ENCODE measurements at regions not wholly inside any gene's neighbourhood (a gene's known extent, or its start where the extent isn't known, plus 50 kb on each side); places are given as distances from the start of the nearest gene placed in this dataset.
"Not testable (repeated sequence)": the region's sequence is repeated elsewhere in the genome, so short reads cannot be mapped to it uniquely, and the experiment has no call there.

GRCh38 chr7:6938284-6938683, 112.2 kb upstream of the CCZ1B start:
- DNase-seq (ENCODE audit: low read depth), result peak; percentile 11

GRCh38 chr7:6939126-6939525, 113.1 kb upstream of the CCZ1B start:
- not testable (repeated sequence) for DNase-seq (ENCODE audit: low read depth)

- not testable (repeated sequence) for DNase-seq (ENCODE audit: low read depth)
These were observed 113.8 kb upstream of the CCZ1B start for GRCh38 chr7:6939896-6940295.

- not testable (repeated sequence) for DNase-seq (ENCODE audit: low read depth)
These were observed 120.8 kb upstream of the CCZ1B start for GRCh38 chr7:6946873-6947272.

- peak; percentile 43 for DNase-seq (ENCODE audit: low read depth)
These were observed 124.2 kb upstream of the CCZ1B start for GRCh38 chr7:6950231-6950630.

- not testable (repeated sequence) for DNase-seq (ENCODE audit: low read depth)
These were observed 125.5 kb upstream of the CCZ1B start for GRCh38 chr7:6951553-6951952.

GRCh38 chr7:6953138-6953797, 127.2 kb upstream of the CCZ1B start:
- not testable (repeated sequence) for DNase-seq (ENCODE audit: low read depth)

- DNase-seq (ENCODE audit: low read depth), result not testable (repeated sequence)
These were observed 127.7 kb upstream of the CCZ1B start for GRCh38 chr7:6953798-6954181.

- not testable (repeated sequence) for DNase-seq (ENCODE audit: low read depth)
These were observed 129.3 kb upstream of the CCZ1B start for GRCh38 chr7:6955385-6955784.

- DNase-seq (ENCODE audit: low read depth), result not testable (repeated sequence)
These were observed 130.0 kb upstream of the CCZ1B start for GRCh38 chr7:6955990-6956566.

GRCh38 chr7:6958371-6958770, 132.3 kb upstream of the CCZ1B start:
- DNase-seq (ENCODE audit: low read depth), result not testable (repeated sequence)

- DNase-seq (ENCODE audit: low read depth), result not testable (repeated sequence)
These were observed 133.9 kb upstream of the CCZ1B start for GRCh38 chr7:6959942-6960341.

GRCh38 chr7:6962871-6963270, 136.8 kb upstream of the CCZ1B start:
- not testable (repeated sequence) for DNase-seq (ENCODE audit: low read depth)

GRCh38 chr7:6965051-6965450, 139.0 kb upstream of the CCZ1B start:
- DNase-seq (ENCODE audit: low read depth), result peak; percentile 49

- not testable (repeated sequence) for DNase-seq (ENCODE audit: low read depth)
These were observed 144.1 kb upstream of the CCZ1B start for GRCh38 chr7:6970180-6970579.

GRCh38 chr7:6974876-6975275, 148.8 kb upstream of the CCZ1B start:
- not testable (repeated sequence) for DNase-seq (ENCODE audit: low read depth)

- not testable (repeated sequence) for DNase-seq (ENCODE audit: low read depth)
These were observed 149.3 kb upstream of the CCZ1B start for GRCh38 chr7:6975346-6975745.

- not testable (repeated sequence) for DNase-seq (ENCODE audit: low read depth)
These were observed 151.3 kb upstream of the CCZ1B start for GRCh38 chr7:6977368-6977767.

GRCh38 chr7:6978326-6978725, 152.3 kb upstream of the CCZ1B start:
- peak; percentile 26 for DNase-seq (ENCODE audit: low read depth)

- DNase-seq (ENCODE audit: low read depth), result not testable (repeated sequence)
These were observed 153.4 kb upstream of the CCZ1B start for GRCh38 chr7:6979456-6979855.

- not testable (repeated sequence) for DNase-seq (ENCODE audit: low read depth)
These were observed 156.3 kb upstream of the CCZ1B start for GRCh38 chr7:6982375-6982774.

- DNase-seq (ENCODE audit: low read depth), result not testable (repeated sequence)
These were observed 160.8 kb upstream of the CCZ1B start for GRCh38 chr7:6986892-6987291.

- DNase-seq (ENCODE audit: low read depth), result not testable (repeated sequence)
These were observed 162.5 kb upstream of the CCZ1B start for GRCh38 chr7:6988608-6989007.

Measured in LHCN-M2 (cell line).